RPMI8226 (cell line): ENCODE measurements at regions not wholly inside any gene's neighbourhood (a gene's known extent, or its start where the extent isn't known, plus 50 kb on each side); places are given as distances from the start of the nearest gene placed in this dataset.
"Not testable (repeated sequence)": the region's sequence is repeated elsewhere in the genome, so short reads cannot be mapped to it uniquely, and the experiment has no call there.

Experiments
- DNase-seq: peaks from one replicate; pipeline ENCODE4 v3.0.0-alpha.2; 2015

DNA sequence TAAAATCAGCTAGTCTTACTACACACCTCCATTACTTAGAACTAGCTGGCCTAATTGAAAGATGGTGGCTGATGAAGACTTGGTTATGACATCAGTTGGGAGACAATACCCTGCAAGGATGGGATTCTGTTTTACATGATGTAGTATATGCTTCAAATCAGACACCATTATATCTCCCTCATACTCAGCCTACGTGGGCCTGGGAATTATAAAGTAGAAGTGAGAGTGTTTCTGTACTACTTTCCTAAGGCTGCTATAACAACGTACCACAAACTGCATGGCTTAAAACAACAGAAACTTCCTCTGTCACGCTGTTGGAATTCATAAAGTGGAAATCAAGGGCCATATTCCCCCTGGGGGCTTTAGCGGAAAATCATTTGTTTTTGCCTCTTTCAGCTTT is 190.4 kb downstream of the PAH start:
- DNase-seq: no peak

DNA sequence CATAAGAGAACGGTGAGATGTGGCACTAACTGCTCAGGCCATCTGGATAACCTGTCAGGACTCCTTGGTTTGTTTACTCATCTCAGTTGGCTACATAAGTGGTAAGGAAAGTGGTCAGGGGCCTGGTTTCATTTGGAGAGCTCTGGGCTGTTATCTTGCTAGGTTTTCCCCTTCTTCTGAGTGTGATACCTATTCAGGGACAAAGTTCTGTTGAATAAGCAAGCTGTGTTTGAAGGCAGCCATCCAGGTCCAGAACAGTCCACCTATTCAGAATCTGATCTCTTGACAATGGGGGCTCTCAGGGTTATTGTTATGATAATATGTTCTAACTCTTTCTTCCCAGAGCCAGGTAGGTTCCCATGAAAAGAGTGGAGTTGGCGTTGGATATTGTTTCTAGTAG is 194.9 kb downstream of the PAH start:
- no peak for DNase-seq

DNA sequence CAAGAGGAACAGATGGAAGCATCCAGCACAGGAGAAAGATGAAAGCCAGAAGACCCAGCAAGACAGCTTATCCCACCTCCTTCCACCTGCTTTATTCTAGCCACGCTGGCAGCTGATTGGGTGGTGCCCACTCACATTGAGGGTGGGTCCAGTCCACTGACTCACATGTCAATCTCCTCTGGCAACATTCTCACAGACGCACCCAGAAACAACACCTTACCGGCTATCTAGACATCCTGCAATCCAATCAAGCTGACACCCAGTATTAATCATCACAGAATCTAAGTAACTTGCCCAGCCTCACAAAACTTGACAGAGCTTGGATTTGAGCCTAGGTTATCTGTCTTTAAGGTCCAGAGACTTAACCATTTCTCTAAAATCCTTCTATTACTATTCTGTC is 208.9 kb downstream of the PAH start:
- DNase-seq: no peak

DNA sequence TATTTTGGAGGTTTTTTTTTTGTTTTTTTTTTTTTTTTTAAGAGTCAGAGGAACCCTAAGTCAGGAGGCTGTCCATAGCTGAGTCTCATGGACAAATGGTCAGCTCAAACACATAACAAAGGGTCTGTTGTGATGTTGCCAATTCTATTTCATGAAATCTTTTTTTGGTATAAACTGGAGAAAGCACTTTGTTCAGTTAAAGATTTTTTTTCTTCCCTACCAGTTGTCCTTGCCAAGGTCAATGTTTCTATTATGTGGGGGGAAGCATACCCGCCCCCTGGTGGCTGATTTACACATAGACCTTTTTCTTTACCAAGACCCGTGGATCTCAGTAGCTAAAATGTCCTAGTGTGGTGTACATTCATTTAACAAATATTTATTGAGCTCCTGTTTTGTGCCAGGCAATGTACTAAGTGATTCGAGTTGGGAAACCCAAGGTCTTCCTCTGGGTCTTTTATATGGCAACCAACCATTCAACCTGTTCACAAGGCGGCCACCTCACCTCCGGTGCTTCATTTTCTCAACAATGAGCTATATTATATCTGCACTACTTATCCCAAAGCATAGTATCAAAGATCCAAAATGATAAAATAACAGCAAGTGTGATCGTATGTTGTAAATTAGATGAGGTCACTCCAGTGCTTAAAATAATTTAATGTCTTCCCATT is 214.5 kb downstream of the PAH start:
- peak; percentile 33 for DNase-seq

DNA sequence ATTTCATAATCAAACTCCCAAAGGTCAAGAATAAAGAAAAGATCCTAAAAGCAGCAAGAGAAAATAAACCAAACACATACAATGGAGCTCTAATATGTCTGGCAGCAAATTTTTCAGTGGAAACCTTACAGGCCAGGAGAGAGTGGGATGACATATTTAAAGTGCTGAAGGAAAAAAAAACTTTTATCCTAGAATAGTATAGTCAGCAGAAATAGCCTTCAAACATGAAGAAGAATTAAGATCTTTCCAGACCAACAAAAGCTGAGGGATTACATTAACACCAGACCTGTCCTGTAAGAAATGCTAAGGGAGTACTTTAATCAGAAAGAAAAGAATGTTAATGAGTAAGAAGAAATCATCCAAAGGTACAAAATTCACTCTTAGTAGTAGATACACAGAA is 215.7 kb upstream of the IGF1 start:
- DNase-seq: no peak

DNA sequence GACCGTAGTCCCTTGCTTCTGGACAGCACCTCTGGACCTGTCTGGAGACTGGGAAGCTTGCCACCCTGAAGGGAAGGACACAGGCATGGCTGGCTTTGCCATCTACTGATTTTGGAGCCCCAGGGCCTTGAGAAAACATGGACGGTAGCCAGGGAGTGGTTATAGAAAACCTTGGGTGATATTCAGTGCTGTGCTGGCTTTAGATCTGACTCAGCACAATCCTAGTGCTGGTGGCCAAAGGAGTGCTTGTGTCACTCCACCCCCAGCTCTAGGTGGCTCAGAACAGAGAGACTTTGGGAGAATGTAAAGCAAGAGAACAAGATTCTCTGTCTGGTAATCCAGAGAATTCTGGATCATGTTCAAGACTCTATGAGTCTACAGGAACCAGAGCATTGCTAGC is 214.5 kb upstream of the IGF1 start:
- DNase-seq: no peak

DNA sequence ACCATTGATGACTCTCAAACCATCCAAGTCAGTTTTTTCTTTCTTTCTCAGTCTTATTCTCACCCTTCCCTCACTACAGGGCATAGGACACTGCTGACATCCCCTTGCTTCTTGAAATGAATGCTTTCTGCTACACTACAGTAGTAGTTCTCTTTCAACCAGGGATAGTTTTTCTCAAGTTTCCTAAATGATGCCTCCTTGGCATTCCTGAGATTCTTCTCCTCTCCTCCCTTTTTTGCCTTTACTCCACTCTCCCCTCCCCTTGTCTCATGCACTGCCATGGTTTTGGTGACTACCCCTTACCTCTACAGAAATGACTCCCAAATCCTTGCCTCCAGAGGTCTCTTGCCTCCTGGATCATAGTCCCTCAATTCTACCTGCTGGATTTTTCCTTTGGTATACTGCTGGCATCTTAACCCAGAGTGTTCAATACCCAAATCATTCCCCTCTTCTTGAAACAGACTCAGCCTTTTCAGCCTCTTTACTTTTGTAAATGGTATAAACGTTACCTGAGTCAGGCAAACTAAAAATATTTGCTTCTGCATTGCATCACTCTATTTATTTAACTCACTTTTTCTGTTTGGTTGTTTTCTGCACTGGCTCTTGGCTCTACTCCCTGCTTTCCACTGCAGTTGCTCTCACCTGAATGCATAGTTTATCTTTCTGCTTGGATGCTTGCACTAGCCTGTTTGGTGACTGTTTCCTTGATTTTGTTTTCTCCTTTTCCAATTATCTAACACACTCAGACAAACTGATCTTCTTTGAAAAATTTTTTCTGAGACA is 211.6 kb upstream of the IGF1 start:
- no peak for DNase-seq

DNA sequence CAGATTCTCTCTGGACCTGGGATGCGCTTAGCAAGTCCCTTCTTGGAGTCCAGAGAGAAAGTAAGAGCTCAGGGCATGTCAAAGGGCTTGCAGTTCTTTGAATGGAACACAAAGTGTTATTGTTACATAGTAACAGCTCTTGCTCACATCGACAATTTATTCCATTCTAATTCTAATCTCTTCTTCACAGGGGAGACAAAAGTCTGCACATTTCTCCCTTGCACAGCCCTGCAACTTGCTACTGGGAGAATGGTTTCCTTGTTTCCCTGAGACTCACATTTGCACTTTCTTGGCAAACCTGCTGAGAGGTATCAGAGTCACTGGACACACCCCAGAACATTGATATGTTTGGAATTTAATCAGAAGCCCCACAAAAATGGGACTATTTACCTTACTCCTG is 209.9 kb upstream of the IGF1 start:
- no peak for DNase-seq

DNA sequence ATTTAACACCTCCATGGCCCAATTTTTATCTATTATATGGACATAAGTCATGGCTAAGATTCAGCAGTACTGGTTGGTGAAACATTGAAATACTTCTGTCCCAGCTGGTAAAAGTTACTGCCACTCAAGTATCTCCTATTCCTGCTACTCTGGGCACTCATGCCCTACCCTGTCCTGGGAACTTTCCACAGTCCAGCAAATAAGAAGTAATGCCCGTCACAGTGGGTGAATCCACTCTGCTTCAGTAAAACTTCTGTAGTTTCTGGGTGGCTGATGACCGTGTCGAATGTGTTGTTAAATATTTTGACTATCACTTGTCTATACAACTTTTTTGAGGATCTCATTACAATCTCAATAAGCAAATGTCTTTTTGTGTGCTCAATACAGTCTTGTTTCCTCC is 209.3 kb upstream of the IGF1 start:
- DNase-seq: no peak

DNA sequence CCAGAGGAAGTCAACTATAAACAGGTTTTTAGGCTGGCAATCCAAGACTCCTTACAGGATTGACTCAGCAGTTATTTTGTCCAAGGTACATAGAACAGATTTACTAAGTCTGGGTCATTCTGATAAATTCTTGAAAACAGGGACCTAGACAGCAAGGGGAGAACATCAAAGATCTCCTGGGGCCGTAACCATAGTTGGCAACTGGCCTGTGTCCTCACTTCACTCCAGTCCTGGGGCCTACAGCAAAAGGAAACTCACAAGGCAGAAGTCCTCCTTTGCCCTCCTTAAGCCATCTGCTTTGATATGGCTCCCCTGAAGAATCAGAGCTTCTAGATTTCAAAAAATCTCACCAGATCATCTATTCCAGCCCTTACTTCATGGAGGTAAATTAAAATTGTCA is 207.2 kb upstream of the IGF1 start:
- DNase-seq: no peak

DNA sequence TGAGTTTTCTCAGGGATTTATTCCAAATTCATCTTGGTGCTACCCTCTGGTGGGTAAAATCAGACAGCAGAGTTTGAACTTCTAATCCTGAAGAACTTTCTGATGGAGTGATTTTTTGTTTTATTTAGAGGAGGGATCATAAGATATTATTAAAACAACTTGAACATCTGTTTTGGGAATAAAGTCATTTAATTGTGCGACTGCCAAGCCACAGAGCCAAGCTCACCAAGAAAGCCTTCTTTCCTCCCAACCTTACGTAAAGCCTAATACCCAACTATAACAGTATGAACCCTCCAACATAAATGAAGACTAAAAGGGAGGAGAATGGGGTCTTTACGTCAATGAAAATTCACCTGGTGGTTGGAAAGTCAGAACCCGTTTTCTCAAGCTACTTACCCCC is 205.5 kb upstream of the IGF1 start:
- DNase-seq: no peak

DNA sequence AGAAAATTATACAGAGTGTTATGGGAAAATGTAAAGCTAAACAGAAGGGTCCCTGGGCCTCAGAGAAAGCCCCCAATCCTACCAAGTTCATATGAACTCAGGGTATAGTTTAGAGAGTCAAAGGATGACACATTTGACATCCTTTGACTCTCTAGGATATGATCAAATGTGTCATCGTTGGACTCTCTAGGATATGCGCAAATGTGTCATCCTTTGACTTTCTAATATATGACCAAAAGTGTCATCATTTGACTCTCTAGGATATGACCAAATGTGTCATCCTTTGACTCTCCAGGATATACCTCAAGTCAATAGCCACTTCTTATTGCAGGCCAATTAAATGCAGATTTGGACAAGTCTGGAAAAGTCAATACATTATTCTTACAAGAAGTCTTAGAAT is 204.8 kb upstream of the IGF1 start:
- DNase-seq: no peak

DNA sequence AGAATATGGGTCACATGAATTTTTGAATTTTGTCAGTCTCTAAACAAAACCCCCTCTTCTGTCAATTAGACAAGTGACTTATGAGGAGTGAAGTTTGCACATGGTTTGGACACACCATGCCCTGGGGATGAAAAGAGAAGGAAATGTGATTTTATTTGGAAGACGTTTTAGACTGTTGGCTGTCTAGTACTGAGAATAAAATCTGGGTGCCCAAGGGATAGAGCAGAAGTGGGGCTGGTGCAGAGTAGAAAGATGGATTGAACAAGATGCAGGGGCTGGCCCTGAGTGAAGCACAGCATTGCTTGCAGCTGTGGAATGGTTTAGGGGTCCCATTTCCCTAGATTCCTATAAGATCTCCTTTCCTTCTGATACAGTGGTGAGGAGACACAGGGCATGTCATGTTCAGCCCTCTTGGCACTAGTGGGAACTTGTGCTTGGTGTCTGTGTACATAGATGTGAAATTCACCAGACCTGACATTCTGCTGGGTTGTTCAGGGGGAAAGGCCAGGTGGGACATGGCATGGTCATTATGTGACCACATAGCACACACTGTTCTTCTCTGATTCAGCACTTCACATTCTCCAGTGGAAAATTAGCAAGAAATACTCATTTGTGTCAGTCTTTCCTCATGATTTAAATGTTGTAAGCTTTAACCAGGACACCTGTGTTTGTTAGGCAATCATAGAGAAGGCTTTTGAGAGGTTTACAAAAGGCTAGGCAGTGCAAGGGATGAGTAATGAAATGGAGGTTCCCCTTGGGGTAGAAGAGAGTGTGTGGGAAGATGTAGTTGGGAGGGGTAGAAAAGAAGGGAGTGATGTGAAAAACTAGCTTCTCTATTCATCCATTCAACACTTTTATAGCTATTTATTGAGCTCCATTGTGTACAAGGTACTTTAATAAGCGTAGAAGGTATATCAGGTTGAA is 202.3 kb upstream of the IGF1 start:
- no peak for DNase-seq

DNA sequence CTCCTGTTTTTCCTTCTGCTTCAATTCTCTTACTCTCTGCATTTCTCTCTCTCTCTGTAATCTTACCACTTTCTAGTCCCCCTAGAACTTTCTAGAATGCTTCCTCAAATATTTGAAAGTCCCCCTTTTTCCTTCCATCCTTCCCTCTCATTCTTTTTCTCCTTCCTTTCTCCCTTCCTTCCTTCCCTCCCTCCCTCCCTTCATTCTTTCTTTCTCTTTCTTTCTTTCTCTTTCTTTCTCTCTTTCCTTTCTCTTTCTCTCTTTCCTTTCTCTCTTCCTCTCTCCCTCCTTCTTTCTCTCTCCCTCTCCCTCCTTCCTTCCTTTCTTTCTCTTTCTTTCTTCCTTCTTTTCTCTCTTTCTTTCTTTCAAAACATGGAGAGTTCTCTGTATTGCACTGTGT is 201.4 kb upstream of the IGF1 start:
- no peak for DNase-seq

DNA sequence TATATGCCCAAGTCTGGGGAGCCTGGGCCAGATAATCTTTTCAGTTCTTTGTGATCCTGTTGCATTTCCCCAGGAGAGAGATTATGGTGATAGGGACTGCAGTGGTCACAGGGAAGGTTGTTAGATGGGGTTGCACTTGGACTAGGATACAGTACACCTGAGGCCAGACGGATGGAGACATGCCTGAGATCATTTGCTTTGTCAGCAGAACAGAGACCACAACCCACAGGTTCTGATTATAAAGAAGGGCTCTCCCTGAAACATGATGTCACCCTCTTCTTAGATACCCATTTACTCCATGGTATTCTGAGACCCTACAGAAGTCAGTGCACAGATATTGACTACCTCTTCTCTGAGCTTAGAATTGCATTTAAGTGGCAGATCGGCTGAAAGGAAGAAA is 200.9 kb upstream of the IGF1 start:
- DNase-seq: no peak

DNA sequence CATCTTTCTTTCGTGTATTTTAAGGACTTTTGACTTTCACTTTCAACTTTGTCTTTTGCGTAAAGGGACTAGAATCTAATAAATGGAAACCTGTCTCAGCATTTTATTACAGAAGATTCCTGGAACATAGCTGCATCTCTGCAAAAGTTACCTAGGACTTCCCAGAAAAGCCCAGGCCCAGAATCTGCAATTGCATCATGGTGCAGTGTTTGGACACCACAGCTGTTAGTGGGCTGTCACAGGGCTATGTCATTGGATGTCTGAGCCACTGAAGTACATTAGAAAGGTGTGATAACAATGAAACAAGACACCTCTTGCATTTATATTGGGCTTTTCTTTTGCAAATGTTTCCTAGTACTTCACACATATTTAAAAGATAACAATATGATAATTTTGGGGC is 199.9 kb upstream of the IGF1 start:
- DNase-seq: no peak

DNA sequence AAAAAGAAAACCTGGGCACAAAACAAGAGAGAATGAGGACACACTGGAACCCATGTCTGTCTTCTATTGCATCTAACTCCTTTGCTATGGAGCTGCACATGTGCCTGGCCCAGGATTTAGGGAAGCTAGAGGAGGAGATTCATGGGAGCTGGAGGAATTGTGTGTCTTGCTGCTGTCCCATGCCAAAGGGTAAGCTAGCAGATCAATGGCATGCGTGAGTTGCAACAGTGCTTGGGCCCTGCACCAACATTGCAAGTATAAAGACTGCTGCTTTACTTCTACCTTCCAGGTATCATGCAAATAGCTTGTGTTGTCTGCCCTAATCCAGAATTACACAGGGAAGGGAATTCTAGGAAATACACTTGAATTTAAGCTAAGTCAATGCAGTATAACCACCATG is 196.4 kb upstream of the IGF1 start:
- no peak for DNase-seq

DNA sequence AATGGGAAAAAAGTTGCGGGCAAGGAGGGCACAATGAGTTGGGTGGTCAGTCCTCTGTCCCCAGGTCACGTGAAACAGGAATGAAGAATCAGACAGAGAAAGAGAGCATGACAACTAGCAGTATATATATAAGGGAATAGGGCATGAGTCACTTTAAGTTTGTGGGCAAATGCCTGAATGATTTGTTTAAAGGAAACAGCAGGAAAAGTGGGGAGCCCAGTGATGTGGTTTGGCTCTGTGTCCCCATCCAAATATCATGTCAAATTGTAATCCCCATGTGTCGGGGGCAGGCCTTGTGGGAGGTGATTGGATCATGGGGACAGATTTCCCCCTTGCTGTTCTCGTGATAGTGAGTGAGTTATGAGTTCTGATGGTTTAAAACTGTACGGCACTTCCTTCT is 195.3 kb upstream of the IGF1 start:
- no peak for DNase-seq

DNA sequence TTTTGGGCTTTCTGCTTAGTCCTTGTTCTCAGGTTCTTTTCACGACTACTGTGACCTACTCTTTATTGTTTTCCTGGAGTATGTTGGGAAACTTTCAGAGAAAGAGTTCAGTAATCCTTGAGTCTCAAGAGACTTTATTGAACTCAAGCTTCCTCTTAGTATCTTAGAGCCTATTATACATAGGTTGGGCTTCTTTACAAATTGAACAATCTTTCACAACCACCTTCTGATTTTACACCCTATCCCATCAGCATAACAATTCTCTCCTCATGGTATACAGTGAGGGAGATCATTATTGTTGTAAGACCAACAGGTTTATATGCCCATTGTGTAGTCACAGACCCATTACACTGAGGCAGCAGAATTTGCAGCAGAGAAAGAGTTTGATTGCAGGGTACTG is 193.2 kb upstream of the IGF1 start:
- DNase-seq: no peak

DNA sequence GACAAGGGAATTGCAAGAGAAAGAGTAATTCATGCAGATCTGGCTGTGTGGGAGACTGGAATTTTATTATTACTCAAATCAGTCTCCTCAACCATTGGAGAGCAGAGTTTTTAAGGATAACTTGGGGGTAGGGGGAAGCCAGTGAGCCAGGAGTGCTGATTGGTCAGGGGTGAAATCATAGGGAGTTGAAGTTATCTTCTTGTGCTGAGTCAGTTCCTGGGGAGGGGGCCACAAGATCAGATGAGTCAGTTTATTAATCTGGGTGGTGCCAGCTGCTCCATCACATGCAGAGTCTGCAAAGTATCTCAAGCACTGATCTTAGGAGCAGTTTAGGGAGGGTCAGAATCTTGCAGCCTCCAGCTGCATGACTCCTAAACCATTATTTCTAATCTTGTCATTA is 191.8 kb upstream of the IGF1 start:
- not testable (repeated sequence) for DNase-seq

DNA sequence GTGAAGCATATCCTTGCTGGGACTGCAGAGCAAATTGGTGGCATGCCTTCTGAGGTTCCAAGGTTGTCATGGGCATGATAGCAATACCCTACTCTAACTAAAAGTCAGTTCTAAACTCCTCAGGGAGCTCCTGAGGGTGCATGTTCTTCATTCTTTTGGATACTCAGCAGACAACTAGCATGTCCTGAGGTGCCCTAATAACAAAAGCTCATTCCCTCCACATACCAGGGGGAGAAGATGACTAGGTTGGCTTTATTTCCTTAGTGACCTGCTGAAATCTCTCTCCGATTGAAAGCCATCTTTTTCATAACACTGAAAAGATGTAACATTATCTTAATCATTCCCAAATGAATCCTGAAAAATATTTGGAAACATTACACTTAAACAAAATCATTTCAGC is 188.7 kb upstream of the IGF1 start:
- DNase-seq: no peak

DNA sequence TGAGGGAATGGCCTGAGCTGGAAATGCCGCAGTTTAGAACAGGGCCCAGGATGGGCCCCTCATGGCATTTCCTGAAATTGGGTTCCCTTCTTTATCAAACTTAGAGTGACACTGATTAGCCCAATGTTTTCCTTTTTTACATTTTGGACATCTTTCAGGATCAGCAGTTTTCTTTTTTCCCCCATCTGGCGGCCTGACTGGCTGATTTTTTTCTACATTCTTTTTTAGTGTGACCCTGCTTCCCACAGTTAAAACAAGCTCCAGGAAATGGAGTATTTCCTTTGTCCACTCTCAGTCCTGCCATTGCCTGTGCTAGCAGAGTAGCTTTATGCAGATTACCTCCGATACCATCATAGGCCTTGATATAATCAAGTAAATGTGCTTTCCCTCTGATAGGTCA is 185.8 kb upstream of the IGF1 start:
- DNase-seq: not testable (repeated sequence)

DNA sequence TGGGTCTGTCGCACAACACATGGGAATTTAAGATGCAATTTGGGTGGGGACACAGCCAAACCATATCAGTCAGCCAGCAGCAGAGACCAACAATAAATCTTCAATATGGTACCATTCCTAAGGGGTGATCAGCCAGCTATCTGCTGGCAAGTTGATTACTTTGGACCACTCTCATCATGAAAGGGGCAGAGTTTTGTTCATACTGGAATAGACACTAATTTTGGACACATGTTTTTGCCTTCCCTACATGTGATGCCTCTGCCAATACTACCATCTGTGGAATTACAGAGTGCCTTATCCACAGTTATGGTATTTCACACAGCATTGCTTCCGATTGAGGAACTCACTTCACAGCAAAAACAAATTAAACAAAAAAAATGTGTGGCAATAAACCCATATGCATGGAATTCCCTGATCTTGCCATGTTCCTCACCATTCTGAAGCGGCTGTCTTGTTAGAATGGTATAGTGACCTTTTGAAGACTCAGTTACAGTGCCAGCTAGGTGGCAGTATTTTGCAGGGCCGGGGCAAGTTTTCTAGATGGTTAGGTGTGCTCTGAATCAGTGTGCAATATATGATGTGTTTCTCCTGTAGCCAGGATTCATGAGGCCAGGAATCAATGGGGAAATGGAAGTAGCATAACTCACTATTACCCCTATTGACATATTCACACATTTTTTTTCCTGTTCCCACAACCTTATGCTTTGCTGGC is 179.0 kb upstream of the IGF1 start:
- DNase-seq: no peak
